ENCODE measurements at regions not wholly inside any gene's neighbourhood (a gene's known extent, or its start where the extent isn't known, plus 50 kb on each side); places are given as distances from the start of the nearest gene placed in this dataset.

- no peak overlapping the region for H4K91ac ChIP-seq (ENCODE audit: insufficient read length, low read depth, low read length)
- Mint-ChIP-seq H3K36me3 (ENCODE audit: insufficient read depth in 1 of 3, low read depth in 3 of 3) (no peaks in the 10 kb centered on the region), H3K4me3 (no peak overlapping the region), H3K9me3 (no peaks in the 10 kb centered on the region), H3K27me3 (ENCODE audit: low read depth) (no peaks in the 10 kb centered on the region; the same call in 1 of the 2 replicates), H3K4me1 (no peaks in the 10 kb centered on the region), H3K27ac (no peak overlapping the region)
- no peaks in the 10 kb centered on the region for H3K79me2 ChIP-seq (ENCODE audit: insufficient read depth, low read length)
- DNase-seq: no peak
- no peak overlapping the region for H2BK12ac ChIP-seq (ENCODE audit: insufficient read length, low read depth, low read length)
- no peaks in the 10 kb centered on the region for H3K79me1 ChIP-seq (ENCODE audit: insufficient read depth, low read depth, low read length, poor library complexity, severe bottlenecking)
- H2BK5ac ChIP-seq (ENCODE audit: insufficient read length, low read length): no peak overlapping the region
- no peak overlapping the region for H4K5ac ChIP-seq (ENCODE audit: insufficient read length, low read depth, low read length)
- no peak overlapping the region for H3K23ac ChIP-seq (ENCODE audit: insufficient read length, low read depth, low read length)
- no peak overlapping the region for H2AK5ac ChIP-seq (ENCODE audit: insufficient read length, low read length)
- no peak overlapping the region for H4K8ac ChIP-seq (replicated peaks; ENCODE audit: insufficient read length, low read depth, low read length)
- no peak overlapping the region for H3T11ph ChIP-seq (ENCODE audit: low read length)
- H2BK120ac ChIP-seq (ENCODE audit: low read depth, low read length, poor library complexity, severe bottlenecking): no peak overlapping the region
- H3K4me1 ChIP-seq (ENCODE audit: insufficient read depth, low read length): no peaks in the 10 kb centered on the region
- peak; percentile 65 for TF ChIP-seq CTCF (conservative IDR thresholded peaks at IDR 0.05)
- no peaks in the 10 kb centered on the region for H4K20me1 ChIP-seq (ENCODE audit: control insufficient read depth, insufficient read depth, insufficient read length)
- H3K18ac ChIP-seq (ENCODE audit: insufficient read length, low read depth, low read length): no peak overlapping the region
- H2BK20ac ChIP-seq (ENCODE audit: low read depth, low read length, poor library complexity, severe bottlenecking): no peak overlapping the region
- no CpG with 5 or more reads among the region's 2 CpGs for WGBS (ENCODE audit: extremely low coverage, insufficient read length, low lambda C conversion rate)
- no peak overlapping the region for H3K4me2 ChIP-seq (ENCODE audit: insufficient read depth, insufficient read length, low read length)
- H3K9ac ChIP-seq (ENCODE audit: extremely low read depth, insufficient read length, low read length): no peak overlapping the region
- H2AFZ ChIP-seq (ENCODE audit: low read length): no peak overlapping the region
- no peak overlapping the region for H3K56ac ChIP-seq (ENCODE audit: insufficient read length, low read depth, low read length)
- no peaks in the 10 kb centered on the region for H3K9me3 ChIP-seq (ENCODE audit: control insufficient read depth, low read depth, low read length)
- no peak overlapping the region for H2BK15ac ChIP-seq (ENCODE audit: low read depth, low read length)
- no peak overlapping the region for H3K14ac ChIP-seq (ENCODE audit: insufficient read depth, low read length)
- H3K23me2 ChIP-seq (ENCODE audit: insufficient read length, low read depth, low read length, poor library complexity, severe bottlenecking): no peaks in the 10 kb centered on the region
- no peak overlapping the region for H3K27ac ChIP-seq (ENCODE audit: insufficient read length, low read depth, low read length)
- no peaks in the 10 kb centered on the region for H3K27me3 ChIP-seq (ENCODE audit: insufficient read depth, low read length)
- H3K4ac ChIP-seq (ENCODE audit: low read depth, low read length): no peak overlapping the region
These were observed 145.1 kb upstream of the DIO2 start for GRCh38 chr14:80356413-80356812.

Measured in H9 (cell line).